Lung microvascular endothelial cell (primary cell): ENCODE measurements at regions not wholly inside any gene's neighbourhood (a gene's known extent, or its start where the extent isn't known, plus 50 kb on each side); places are given as distances from the start of the nearest gene placed in this dataset.

Experiments
- DNase-seq, 2 donors: peaks; one replicate each; pipeline versions ENCODE4 v3.0.0 to v3.0.0-alpha.2; 2010; ENCODE audit warnings: low read depth in 2 of 2

DNA sequence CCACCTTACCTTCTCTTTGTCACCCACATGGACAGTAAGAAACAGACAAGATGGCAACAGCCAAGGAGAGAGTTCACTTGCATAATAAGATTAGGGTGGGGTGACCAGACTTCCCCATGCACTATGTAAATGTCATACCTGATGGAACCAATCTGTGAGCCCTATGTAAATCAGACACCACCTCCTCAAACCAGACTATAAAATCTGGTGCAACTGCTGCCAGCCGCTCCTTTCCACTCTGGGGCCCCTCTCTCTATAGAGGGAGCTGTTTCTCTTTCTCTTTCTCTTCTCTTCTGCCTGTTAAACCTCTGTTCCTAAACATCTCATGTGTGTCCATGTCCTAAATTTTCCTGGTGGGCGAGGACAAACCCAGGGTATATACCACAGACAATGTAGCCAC lies 405.5 kb upstream of the CNTN4 start:
- DNase-seq = no peak

DNA sequence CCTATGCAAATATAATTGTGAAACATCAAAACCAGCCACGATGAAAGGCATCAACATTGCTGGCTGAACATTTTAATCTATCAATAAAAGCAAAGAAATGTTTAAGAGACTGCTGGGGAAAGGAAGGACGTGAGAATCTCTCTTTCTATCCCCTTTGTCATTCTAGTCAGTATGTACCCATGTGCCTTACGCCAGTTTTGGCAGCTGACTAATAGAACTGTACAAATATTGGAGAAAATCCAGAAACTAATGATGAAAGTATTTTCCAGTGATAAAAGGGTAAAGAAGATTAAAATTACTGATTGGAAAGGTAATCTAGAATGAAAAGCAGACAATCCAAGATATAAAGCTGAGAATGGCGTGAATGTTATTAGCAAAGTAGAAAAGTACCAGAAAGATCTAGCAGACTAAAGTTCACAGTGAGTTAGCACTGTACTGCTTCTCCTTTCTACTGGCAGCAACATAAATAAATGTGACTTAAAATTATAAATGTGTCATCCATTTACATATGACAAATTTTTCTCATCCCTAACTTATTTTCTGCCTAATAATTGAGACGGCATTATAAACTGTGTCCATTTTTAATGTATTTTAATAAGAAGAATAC lies 401.9 kb upstream of the CNTN4 start:
- DNase-seq = no peak

DNA sequence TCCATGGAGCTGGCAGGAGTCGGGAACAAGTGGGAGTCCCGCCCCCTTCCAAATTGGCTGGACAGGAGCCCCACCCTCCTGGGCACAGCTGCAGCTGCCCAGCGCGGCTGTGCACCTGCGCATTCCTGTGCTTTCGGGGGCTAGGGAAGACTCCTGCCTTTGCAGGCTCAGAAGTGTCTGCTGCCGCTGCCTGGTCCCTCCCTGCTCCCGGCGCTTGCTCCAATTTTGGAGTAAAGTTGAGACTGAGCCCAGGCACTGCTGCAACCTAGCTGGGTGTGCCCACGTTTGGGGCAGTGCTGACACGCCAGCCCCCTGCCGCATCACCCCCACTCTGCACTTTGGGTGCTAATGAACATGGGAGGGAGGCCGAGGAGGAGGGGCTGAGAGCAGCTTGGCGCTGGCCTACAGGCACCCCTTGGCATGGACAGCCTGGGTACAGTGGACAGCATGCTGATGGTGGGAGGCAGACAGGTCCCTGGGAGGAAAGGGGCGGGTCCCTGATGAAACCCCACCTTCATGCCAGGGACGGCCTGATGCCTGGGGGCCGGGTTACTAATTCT lies 399.2 kb upstream of the CNTN4 start:
- DNase-seq = no peak

DNA sequence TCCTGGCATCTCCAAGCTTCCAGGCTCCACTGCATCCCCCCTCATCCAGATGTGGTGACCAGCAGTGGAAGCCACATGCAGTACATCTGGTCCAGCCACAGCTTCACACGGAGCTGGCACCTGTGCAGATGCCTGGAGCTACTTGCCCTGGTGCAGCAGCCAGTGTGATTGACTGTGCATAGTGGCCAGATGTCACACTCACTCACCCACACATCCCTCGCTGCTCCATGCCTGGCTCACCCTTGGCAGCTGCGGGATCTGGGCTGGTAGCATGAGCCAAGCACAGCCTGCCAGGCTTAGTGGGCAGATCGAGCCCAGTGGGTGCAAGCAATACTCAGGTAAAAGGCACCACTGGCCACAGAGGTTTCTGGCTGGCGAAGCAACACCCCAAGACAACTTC lies 398.0 kb upstream of the CNTN4 start:
- DNase-seq = no peak

DNA sequence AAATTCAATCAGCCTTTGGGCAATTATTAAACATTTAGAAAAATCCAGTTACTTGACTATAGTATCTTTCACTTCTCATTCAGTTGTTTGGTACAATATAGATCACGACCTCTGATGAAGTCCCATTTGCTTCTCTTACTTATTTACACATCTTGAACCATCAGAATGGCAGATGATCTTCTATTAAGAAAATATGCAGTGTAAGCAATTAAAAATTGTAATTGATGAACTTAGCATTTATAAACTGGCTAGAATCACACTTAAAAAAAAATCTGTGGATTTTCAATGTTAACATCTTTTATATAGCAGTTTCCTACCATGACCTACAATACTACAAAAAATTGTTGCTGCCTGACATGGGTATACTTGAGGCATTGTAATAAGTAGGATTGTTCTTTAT lies 395.5 kb upstream of the CNTN4 start:
- DNase-seq = no peak

DNA sequence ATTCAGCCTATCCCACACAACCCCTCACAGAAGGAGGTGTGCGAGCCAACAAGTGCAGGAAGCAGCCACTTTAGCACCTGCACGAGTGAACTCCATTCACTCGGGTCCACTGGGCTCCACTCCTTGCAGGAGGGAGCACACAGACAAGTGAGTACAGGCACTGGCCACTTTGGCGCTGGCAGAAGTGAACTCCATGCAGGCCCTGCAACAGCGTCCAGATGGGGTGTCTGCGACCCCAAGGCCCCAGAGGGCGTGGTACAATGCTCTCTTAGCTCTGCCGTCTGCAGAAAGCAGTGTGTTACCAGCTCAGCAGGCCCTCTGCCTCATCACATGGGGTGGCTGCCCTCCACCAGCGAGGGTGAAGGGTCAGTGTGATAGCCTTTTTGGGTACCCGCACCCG lies 388.0 kb upstream of the CNTN4 start:
- no peak for DNase-seq

- DNase-seq = no peak
Measured at GRCh38 chr3:1717524-1717923, 381.1 kb upstream of the CNTN4 start.

DNA sequence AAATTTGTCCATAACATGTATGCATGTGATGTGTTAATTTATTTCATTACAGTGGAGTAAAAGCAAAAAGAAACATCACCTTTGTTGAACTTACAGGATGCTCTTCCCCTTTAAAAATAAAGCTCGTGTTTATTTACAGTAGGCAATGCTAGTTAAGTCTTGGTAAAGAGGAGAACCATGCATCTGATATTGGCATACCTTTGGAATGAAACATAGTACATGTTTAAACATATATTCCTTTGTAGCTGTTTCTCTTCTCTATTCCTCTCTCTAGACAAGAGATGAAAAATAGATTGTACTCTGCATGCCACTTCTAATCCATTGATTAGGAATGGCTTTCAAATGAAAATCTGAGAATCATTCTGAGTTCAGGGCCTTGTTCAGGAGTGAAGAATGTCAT lies 374.9 kb upstream of the CNTN4 start:
- no peak for DNase-seq

DNA sequence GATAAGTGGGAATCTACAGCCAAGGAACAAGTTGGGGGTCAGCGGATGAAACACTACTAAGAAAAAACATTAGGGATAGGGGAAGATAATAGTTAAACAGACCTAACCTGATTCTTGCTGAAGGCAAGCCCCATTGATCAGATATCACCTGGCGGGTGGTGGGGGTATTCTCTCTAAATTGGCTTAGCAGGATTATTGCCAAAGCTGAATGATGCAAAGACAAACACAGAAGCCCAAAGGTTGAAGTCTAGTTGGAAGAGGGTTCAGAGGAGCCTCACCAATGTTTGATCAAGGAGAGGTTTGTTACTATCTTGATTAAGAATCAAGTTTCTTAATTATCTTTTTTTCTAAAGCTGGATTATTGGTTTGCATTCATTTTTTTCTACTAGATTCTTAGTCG lies 371.9 kb upstream of the CNTN4 start:
- no peak for DNase-seq

GRCh38 chr3:1727242-1727641 lies 371.4 kb upstream of the CNTN4 start:
- DNase-seq = no peak

GRCh38 chr3:1728510-1728909 lies 370.2 kb upstream of the CNTN4 start:
- no peak for DNase-seq

DNA sequence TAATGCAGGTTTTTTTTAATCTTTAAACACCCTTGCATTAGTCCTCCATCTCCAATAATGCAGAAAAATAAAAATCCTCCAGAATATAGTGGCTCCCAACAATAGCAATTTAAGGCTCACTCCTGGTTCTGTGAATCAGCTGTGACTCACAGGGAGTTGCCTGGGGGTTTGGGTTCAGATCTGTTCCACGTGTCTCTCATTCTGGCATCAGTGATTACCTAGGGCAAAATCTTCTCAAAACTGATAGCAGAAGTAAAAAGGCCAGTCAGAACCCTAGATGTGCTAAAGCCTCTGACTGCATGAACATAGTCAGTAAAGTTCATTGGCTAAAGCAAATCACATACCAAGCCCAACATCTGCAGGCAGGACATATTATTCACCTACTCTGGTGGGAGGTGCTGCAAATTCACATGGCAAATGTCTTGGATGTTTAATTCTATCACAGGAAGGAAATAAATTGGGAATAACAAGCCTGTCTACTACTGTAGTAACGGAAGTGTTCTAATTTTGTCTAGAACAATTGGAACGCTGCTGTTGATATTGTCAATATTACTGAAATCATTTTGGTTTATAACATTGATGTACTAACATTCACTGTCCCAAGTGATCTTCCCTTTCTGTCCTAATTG lies 364.1 kb upstream of the CNTN4 start:
- no peak for DNase-seq

DNA sequence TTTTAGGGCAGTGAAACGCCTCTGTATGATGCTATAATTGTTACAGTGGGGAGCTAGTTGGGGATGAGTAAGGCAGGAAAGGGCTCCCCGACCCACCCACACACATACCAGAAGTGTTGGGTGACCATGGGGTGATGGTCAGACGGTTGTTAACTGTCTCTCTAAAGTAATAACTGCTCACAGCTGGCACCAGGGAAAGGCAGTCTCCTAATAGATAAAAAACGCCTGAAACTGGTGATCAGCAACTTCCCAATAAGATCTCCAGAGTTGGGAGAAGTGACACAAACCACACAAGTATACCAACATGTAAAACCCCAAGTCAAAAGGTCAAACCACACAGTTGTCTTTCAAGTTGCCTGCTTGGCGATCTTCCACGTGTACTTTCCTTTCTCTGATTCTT lies 346.5 kb upstream of the CNTN4 start:
- no peak for DNase-seq

- DNase-seq = no peak
Measured at GRCh38 chr3:1766384-1766783, 332.3 kb upstream of the CNTN4 start.

DNA sequence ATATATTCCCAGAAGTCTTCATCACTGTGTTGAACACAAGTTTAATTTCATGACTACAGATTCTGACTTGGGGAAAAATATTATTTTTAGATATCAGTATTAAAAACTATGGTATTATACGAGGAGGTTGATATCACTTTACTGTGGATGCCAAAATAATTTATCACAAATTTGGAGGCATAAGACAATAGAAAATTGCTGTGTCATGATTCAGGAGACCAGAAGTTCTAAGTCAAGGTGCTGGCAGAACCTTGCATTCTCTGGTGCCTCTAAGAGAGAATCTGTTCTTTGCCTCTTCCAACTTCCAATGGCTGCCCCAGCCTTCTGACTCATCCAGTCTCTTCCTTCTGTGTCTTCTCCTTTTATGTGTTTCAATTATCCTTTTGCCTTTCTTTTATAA lies 325.0 kb upstream of the CNTN4 start:
- no peak for DNase-seq

- no peak for DNase-seq
Measured at GRCh38 chr3:1774597-1774996, 324.1 kb upstream of the CNTN4 start.

DNA sequence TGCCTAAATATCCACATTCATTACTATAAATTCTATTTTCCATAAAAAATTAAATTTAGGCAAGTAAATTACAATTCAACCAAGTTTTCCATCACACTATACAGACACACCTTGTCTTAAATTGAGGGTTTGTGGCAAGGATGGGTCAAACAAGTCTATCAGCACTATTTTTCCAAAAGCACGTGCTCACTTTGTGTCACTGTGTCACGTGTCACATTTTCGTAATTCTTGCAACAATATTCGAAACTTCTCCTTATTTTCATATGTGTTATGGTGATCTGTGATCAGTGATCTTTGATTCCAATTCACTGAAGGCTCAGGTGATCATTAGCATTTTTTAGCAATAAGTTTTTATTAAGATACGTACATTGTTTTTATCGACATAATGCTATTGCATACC lies 323.3 kb upstream of the CNTN4 start:
- DNase-seq = no peak

- no peak for DNase-seq
Measured at GRCh38 chr3:1783995-1784394, 314.7 kb upstream of the CNTN4 start.

DNA sequence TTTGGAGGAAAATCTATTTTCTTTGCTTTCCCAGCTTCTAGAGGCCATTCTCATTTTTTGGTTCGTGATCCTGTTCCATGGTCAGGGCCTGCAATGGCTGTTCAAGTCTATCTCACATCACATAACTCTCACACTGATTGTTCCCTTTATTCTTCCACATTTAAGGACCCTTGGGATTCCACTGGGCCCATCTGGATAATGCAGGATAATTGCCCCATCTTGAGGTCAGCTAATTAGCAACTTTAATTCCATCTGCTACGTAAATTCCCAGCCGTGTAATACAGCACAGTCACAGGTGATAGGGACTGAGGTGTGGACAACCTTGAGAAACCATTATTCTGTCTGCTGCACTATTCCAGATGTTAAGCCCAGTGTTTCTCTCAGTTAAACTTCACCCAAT lies 311.6 kb upstream of the CNTN4 start:
- DNase-seq = no peak

DNA sequence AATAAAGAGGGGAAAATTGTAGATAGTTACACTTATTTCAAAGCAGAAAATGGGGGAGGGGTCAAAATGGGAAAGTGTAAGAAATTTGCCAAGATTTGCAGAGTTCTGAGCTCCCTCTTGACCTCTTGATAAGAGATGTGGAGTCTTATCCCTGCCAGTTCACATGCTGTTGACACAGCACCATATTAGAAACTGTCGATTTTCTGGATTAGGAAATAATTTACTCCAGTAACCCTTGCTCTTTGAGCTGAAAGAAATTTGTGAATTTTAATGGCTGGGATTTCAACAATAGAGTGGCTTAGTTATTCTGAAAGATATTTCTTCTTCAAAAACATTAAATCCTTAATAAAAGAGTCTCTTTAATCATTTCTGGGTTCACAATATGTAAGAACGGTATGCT lies 306.2 kb upstream of the CNTN4 start:
- no peak for DNase-seq

- DNase-seq = no peak
Measured at GRCh38 chr3:1798711-1799405, 299.8 kb upstream of the CNTN4 start.

DNA sequence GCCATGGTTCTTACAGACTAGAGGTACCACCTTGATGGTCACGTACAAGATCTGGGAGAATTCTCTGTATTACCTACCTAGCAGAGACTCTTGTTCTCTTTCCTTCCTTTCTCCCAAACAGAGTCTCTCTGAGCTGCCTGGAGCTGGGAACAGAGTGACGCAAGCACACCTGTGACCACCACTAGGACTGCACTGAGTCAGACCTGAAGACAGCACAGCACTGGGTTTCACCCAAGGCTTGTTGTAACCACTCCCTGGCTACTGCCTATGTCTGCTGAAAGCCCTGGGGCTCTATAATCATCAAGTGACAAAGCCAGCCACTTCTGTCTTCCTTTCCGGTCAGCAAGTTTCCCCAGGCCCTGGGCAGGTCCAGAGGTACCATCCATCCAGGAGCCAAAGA lies 293.3 kb upstream of the CNTN4 start:
- DNase-seq = no peak

GRCh38 chr3:1808590-1808989 lies 290.1 kb upstream of the CNTN4 start:
- no peak for DNase-seq
